CD14-positive monocyte (primary cell): ENCODE measurements at regions not wholly inside any gene's neighbourhood (a gene's known extent, or its start where the extent isn't known, plus 50 kb on each side); places are given as distances from the start of the nearest gene placed in this dataset.

Experiments used
- DNase-seq, 3 donors: peaks; one replicate each; pipeline ENCODE4 v3.0.0-alpha.2; 2011 to 2022
- H2AFZ ChIP-seq: 2 replicates; pipeline ENCODE4 v1.6.0; 2012; ENCODE audit warnings: mild to moderate bottlenecking, low read depth, low read length, inconsistent platforms; ENCODE audit not compliant: insufficient read depth, poor library complexity, severe bottlenecking
- H3K27ac ChIP-seq, 2 donors: 1 replicate in 1 of 2; 2 replicates in 1 of 2; pipeline ENCODE4 v1.5.1; 2012 to 2013; ENCODE audit warnings: low read length in 2 of 2, control low read depth in 1 of 2, inconsistent platforms in 1 of 2, low read depth in 1 of 2, mild to moderate bottlenecking in 1 of 2
- H3K27me3 ChIP-seq, 2 donors: one replicate each; pipeline versions ENCODE4 v1.6.0 to v1.6.1; 2011 to 2013; ENCODE audit warnings: low read length in 2 of 2; ENCODE audit not compliant: control insufficient read depth in 2 of 2, insufficient read depth in 2 of 2
- H3K36me3 ChIP-seq, 2 donors: replicated peaks in 1 of 2; 1 replicate in 1 of 2; 2 replicates in 1 of 2; pipeline versions ENCODE4 v1.5.1 to v1.6.1; 2012 to 2013; ENCODE audit warnings: low read length in 2 of 2, control low read depth in 1 of 2, inconsistent platforms in 1 of 2, mild to moderate bottlenecking in 1 of 2; ENCODE audit not compliant: insufficient read depth in 2 of 2, control insufficient read depth in 1 of 2
- H3K4me1 ChIP-seq, 2 donors: 1 replicate in 1 of 2; 2 replicates in 1 of 2; pipeline versions ENCODE4 v1.5.1 to v1.6.1; 2012 to 2013; ENCODE audit warnings: low read length in 2 of 2, control low read depth in 1 of 2, inconsistent platforms in 1 of 2, mild to moderate bottlenecking in 1 of 2, moderate library complexity in 1 of 2; ENCODE audit not compliant: insufficient read depth in 2 of 2, control insufficient read depth in 1 of 2
- H3K4me2 ChIP-seq: replicated peaks from 2 replicates; pipeline ENCODE3; 2012; ENCODE audit warnings: low read length, moderate library complexity, mild to moderate bottlenecking; ENCODE audit not compliant: poor library complexity, severe bottlenecking; ENCODE audit errors: extremely low read depth
- H3K4me3 ChIP-seq, 3 experiments: fragments of 200-600 bp in 1 of 3; sonication (generic) in 1 of 3; replicated peaks in 1 of 3; 1 replicate in 2 of 3; 2 replicates in 1 of 3; pipeline ENCODE4 v1.5.1; 2011 to 2013; ENCODE audit warnings: low read length in 3 of 3, mild to moderate bottlenecking in 3 of 3, control low read depth in 2 of 3, low read depth in 2 of 3, inconsistent platforms in 1 of 3, moderate library complexity in 1 of 3
- H3K79me2 ChIP-seq: 2 replicates; pipeline ENCODE4 v1.6.0; 2012; ENCODE audit warnings: mild to moderate bottlenecking, control low read depth, inconsistent platforms, low read length, moderate library complexity; ENCODE audit not compliant: insufficient read depth
- H3K9ac ChIP-seq: 2 replicates; pipeline ENCODE4 v1.6.0; 2017; ENCODE audit warnings: low read length, mild to moderate bottlenecking; ENCODE audit not compliant: insufficient read depth, poor library complexity, severe bottlenecking
- H3K9me3 ChIP-seq, 2 donors: replicated peaks in 1 of 2; 1 replicate in 1 of 2; 2 replicates in 1 of 2; pipeline versions ENCODE4 v1.5.1 to v1.6.1; 2012 to 2013; ENCODE audit warnings: low read length in 2 of 2, control low read depth in 1 of 2; ENCODE audit not compliant: control insufficient read depth in 1 of 2, insufficient read depth in 1 of 2
- H4K20me1 ChIP-seq: 2 replicates; pipeline ENCODE4 v1.6.0; 2012; ENCODE audit warnings: mild to moderate bottlenecking, low read length, control low read depth, moderate library complexity; ENCODE audit not compliant: insufficient read depth
- H3K27ac Mint-ChIP-seq, 7 donors: one replicate each; pipeline ENCODE4 v1.8.0; 2020; ENCODE audit warnings: mild to moderate bottlenecking in 7 of 7, mixed read lengths in 7 of 7, moderate library complexity in 6 of 7, inconsistent platforms in 2 of 7
- H3K27me3 Mint-ChIP-seq, 3 donors: one replicate each; pipeline ENCODE4 v1.8.0; 2021 to 2022; ENCODE audit warnings: low read depth in 3 of 3, mild to moderate bottlenecking in 3 of 3, mixed read lengths in 3 of 3, moderate library complexity in 3 of 3, inconsistent platforms in 1 of 3
- H3K36me3 Mint-ChIP-seq, 2 donors: one replicate each; pipeline ENCODE4 v1.8.0; 2020; ENCODE audit warnings: mixed read lengths in 2 of 2, inconsistent platforms in 1 of 2, mild to moderate bottlenecking in 1 of 2
- H3K4me1 Mint-ChIP-seq: one replicate; pipeline ENCODE4 v1.8.0; 2020; ENCODE audit warnings: mild to moderate bottlenecking, mixed read lengths
- H3K4me3 Mint-ChIP-seq, 2 donors: one replicate each; pipeline ENCODE4 v1.8.0; 2020; ENCODE audit warnings: mild to moderate bottlenecking in 2 of 2, mixed read lengths in 2 of 2, moderate library complexity in 1 of 2
- H3K9me3 Mint-ChIP-seq, 7 donors: one replicate each; pipeline ENCODE4 v1.8.0; 2020 to 2022; ENCODE audit warnings: mixed read lengths in 7 of 7, mild to moderate bottlenecking in 6 of 7, moderate library complexity in 6 of 7, inconsistent platforms in 2 of 7
- WGBS: methylation state at CpG from one replicate; pipeline ENCODE4 v1.1.5; 2013; ENCODE audit warnings: missing lambda C conversion rate; ENCODE audit not compliant: insufficient coverage; 5-methylcytosine and 5-hydroxymethylcytosine counted together
- intact Hi-C, 2 donors: fragments of 100-400 bp; cut with micrococcal nuclease; formaldehyde crosslinking; loops; one replicate each; pipeline versions ENCODE4 v1.15.0 to v1.15.1; 2023
- TF ChIP-seq, protein P1 (sequence below): fragments of 200-600 bp; IDR thresholded peaks from one replicate; pipeline ENCODE4 v1.8.0; 2022; ENCODE audit warnings: antibody characterized with exemption, mild to moderate bottlenecking

DNA sequence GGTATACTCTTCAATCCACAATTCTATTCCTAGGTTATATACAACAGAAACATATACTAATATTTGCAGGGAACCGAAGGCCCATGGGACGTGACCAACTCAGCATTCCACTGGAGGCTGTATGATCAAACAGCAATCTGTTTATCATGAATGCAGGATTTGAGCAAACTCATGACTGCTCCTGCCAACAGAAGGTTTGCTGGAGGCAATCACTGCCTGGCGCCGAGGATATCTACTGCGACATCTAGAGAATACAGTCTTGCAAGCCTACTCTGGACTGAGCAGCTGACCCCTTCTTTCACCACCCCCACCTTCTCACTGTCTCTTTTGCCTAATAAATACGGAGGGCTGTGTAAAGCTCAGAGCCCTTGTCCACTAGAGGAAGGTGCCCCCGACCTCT is 90.5 kb upstream of the CDH10 start:
- no peaks in the 10 kb centered on the region for H4K20me1 ChIP-seq
- peaks cover 0 to 9% (median 5%) of the 10 kb centered on the region in 7 donors for H3K9me3 Mint-ChIP-seq
- H3K36me3 ChIP-seq: no peaks in the 10 kb centered on the region
- H3K27ac Mint-ChIP-seq: no peak overlapping the region
- no peak overlapping the region for H3K4me2 ChIP-seq
- peaks cover 0 to 9% of the 10 kb centered on the region in 2 donors for H3K9me3 ChIP-seq
- H3K4me3 Mint-ChIP-seq: no peak overlapping the region
- DNase-seq: no peak
- H3K27me3 Mint-ChIP-seq: no peaks in the 10 kb centered on the region
- no peaks in the 10 kb centered on the region for H3K4me1 ChIP-seq
- intact Hi-C loops: no loop called here
- H3K27ac ChIP-seq: no peak overlapping the region
- 91% methylated on average over 7 of the region's 7 CpGs for WGBS
- no peaks in the 10 kb centered on the region for H3K4me1 Mint-ChIP-seq
- TF ChIP-seq, protein P1, sequence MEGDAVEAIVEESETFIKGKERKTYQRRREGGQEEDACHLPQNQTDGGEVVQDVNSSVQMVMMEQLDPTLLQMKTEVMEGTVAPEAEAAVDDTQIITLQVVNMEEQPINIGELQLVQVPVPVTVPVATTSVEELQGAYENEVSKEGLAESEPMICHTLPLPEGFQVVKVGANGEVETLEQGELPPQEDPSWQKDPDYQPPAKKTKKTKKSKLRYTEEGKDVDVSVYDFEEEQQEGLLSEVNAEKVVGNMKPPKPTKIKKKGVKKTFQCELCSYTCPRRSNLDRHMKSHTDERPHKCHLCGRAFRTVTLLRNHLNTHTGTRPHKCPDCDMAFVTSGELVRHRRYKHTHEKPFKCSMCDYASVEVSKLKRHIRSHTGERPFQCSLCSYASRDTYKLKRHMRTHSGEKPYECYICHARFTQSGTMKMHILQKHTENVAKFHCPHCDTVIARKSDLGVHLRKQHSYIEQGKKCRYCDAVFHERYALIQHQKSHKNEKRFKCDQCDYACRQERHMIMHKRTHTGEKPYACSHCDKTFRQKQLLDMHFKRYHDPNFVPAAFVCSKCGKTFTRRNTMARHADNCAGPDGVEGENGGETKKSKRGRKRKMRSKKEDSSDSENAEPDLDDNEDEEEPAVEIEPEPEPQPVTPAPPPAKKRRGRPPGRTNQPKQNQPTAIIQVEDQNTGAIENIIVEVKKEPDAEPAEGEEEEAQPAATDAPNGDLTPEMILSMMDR: no peak
- no peak overlapping the region for H2AFZ ChIP-seq
- no peaks in the 10 kb centered on the region for H3K27me3 ChIP-seq
- H3K36me3 Mint-ChIP-seq: no peaks in the 10 kb centered on the region
- H3K9ac ChIP-seq: no peak overlapping the region
- no peak overlapping the region for H3K4me3 ChIP-seq
- no peaks in the 10 kb centered on the region for H3K79me2 ChIP-seq

DNA sequence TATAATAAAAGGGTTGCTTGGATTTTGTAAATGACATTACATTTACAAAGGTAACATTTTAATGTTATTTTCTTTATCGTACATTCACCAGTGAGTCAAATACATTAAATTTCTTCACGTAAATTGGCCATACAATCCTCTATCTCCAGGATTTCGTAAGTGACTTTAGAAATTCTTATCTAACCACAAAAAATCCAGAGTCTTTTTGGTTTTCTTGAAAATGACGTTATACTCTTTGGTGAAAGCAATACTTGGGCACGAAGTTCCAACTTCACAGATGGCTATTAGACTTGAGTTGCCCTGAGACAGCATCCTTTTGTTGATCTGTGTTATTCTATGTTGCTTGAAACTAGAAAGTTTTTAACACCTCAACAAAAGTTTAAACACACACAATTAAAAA is 87.4 kb upstream of the CDH10 start:
- Histone ChIP-seq H3K9ac (no peak overlapping the region), H4K20me1 (no peaks in the 10 kb centered on the region), H3K27ac (no peak overlapping the region), H3K4me1 (no peaks in the 10 kb centered on the region), H3K27me3 (no peaks in the 10 kb centered on the region), H3K4me3 (no peak overlapping the region), H3K9me3 (peaks cover 5% of the 10 kb centered on the region in 2 donors), H3K36me3 (no peaks in the 10 kb centered on the region), H2AFZ (no peak overlapping the region), H3K4me2 (no peak overlapping the region), H3K79me2 (no peaks in the 10 kb centered on the region)
- H3K4me3 Mint-ChIP-seq: no peak overlapping the region
- H3K27me3 Mint-ChIP-seq: no peaks in the 10 kb centered on the region
- H3K4me1 Mint-ChIP-seq: no peaks in the 10 kb centered on the region
- intact Hi-C loops: no loop called here
- H3K9me3 Mint-ChIP-seq: peaks cover 4 to 11% (median 8%) of the 10 kb centered on the region in 7 donors
- TF ChIP-seq, protein P1: no peak
- 94% methylated on average over 3 of the region's 5 CpGs for WGBS
- H3K27ac Mint-ChIP-seq: no peak overlapping the region
- no peak for DNase-seq
- H3K36me3 Mint-ChIP-seq: no peaks in the 10 kb centered on the region
